Tibial nerve (tissue), 4 donors: ENCODE measurements at regions not wholly inside any gene's neighbourhood (a gene's known extent, or its start where the extent isn't known, plus 50 kb on each side); places are given as distances from the start of the nearest gene placed in this dataset.

Experiments used
- DNase-seq, 2 donors: peaks; one replicate each; pipeline ENCODE4 v3.0.0-alpha.2; 2019; ENCODE audit warnings: low spot score in 2 of 2
- H3K27ac ChIP-seq, 4 donors: fragments of 200-600 bp; sonication (generic) in 3 of 4; one replicate each; pipeline ENCODE4 v1.5.1; 2017 to 2019; ENCODE audit warnings: mild to moderate bottlenecking in 1 of 4
- H3K27me3 ChIP-seq, 2 donors: fragments of 200-600 bp; sonication (generic) in 1 of 2; one replicate each; pipeline versions ENCODE4 v1.5.1 to v1.6.0; 2017 to 2019
- H3K36me3 ChIP-seq, 3 donors: fragments of 200-600 bp; sonication (generic); one replicate each; pipeline ENCODE4 v1.5.1; 2018 to 2019
- H3K4me1 ChIP-seq, 4 donors: fragments of 200-600 bp; sonication (generic) in 3 of 4; one replicate each; pipeline ENCODE4 v1.5.1; 2017 to 2019
- H3K4me3 ChIP-seq, 4 donors: fragments of 200-600 bp; sonication (generic) in 3 of 4; one replicate each; pipeline ENCODE4 v1.5.1; 2017 to 2019; ENCODE audit warnings: mild to moderate bottlenecking in 1 of 4, moderate library complexity in 1 of 4
- H3K9me3 ChIP-seq, 4 donors: fragments of 200-600 bp; sonication (generic) in 3 of 4; one replicate each; pipeline ENCODE4 v1.5.1; 2017 to 2019
- CTCF ChIP-seq, 5 experiments: fragments of 200-600 bp in 3 of 5; fragments of 450-650 bp in 2 of 5; sonication (generic) in 3 of 5; IDR thresholded peaks; one replicate each; pipeline ENCODE4 v1.5.1; 2016 to 2019; ENCODE audit warnings: antibody characterized with exemption in 5 of 5, mild to moderate bottlenecking in 3 of 5, moderate library complexity in 2 of 5
- EP300 ChIP-seq, 2 donors: sonication (generic); formaldehyde crosslinking; IDR thresholded peaks; one replicate each; pipeline ENCODE4 v1.6.1; 2017; ENCODE audit warnings: antibody characterized with exemption in 2 of 2, mild to moderate bottlenecking in 1 of 2
- POLR2A ChIP-seq, 2 donors: fragments of 450-650 bp; IDR thresholded peaks; one replicate each; pipeline ENCODE4 v1.6.1; 2017; ENCODE audit warnings: antibody characterized with exemption in 2 of 2, mild to moderate bottlenecking in 2 of 2, moderate library complexity in 2 of 2
- WGBS, 2 donors: methylation state at CpG; one replicate each; pipeline ENCODE4 v1.1.5; 2018; 5-methylcytosine and 5-hydroxymethylcytosine counted together

- Histone ChIP-seq H3K27me3 (no peaks in the 10 kb centered on the region), H3K4me1 (peaks cover 0 to 23% (median 2%) of the 10 kb centered on the region in 4 donors), H3K36me3 (no peaks in the 10 kb centered on the region), H3K27ac (peak overlapping the region in 2 of 4 donors; percentile 3 to 25), H3K4me3 (no peak overlapping the region), H3K9me3 (no peaks in the 10 kb centered on the region)
- TF ChIP-seq POLR2A (IDR thresholded peaks at IDR 0.05) (no peak), EP300 (IDR thresholded peaks at IDR 0.05) (peak in 1 of 2 donors; percentile 49)
- WGBS, 2 donors: 42 to 49% methylated on average over 9 of the region's 9 CpGs
- peak in 1 of 2 donors; percentile 39 for DNase-seq
Measured at GRCh38 chr2:18473241-18474181, 86.9 kb downstream of the RDH14 start.

GRCh38 chr2:18467749-18468360, 92.6 kb downstream of the RDH14 start:
- Histone ChIP-seq H3K27ac (peak overlapping the region in 1 of 4 donors; percentile 38), H3K27me3 (no peaks in the 10 kb centered on the region), H3K4me1 (peaks cover 0 to 8% (median 0%) of the 10 kb centered on the region in 4 donors), H3K4me3 (no peak overlapping the region), H3K36me3 (no peaks in the 10 kb centered on the region), H3K9me3 (no peaks in the 10 kb centered on the region)
- TF ChIP-seq CTCF (IDR thresholded peaks at IDR 0.05): no peak
- TF ChIP-seq EP300 (IDR thresholded peaks at IDR 0.05): no peak
- no peak for TF ChIP-seq POLR2A (IDR thresholded peaks at IDR 0.05)
- WGBS, 2 donors: 66 to 75% methylated on average over 5 of the region's 5 CpGs
- DNase-seq: no peak

GRCh38 chr2:18465979-18466378, 94.5 kb downstream of the RDH14 start:
- Histone ChIP-seq H3K4me1 (peaks cover 0 to 6% (median 0%) of the 10 kb centered on the region in 4 donors), H3K9me3 (no peaks in the 10 kb centered on the region), H3K27ac (no peak overlapping the region), H3K27me3 (no peaks in the 10 kb centered on the region), H3K36me3 (no peaks in the 10 kb centered on the region), H3K4me3 (no peak overlapping the region)
- no peak for TF ChIP-seq CTCF (IDR thresholded peaks at IDR 0.05)
- no peak for TF ChIP-seq POLR2A (IDR thresholded peaks at IDR 0.05)
- TF ChIP-seq EP300 (IDR thresholded peaks at IDR 0.05): no peak
- WGBS, 2 donors: 81 to 87% methylated on average over 3 of the region's 3 CpGs
- DNase-seq: no peak

GRCh38 chr2:18464913-18465312, 95.5 kb downstream of the RDH14 start:
- WGBS, 2 donors: 16 to 33% methylated on average over 2 of the region's 2 CpGs
- H3K4me1 ChIP-seq: peaks cover 0 to 6% (median 0%) of the 10 kb centered on the region in 4 donors
- DNase-seq: no peak

GRCh38 chr2:18456026-18456425, 104.4 kb downstream of the RDH14 start:
- Histone ChIP-seq H3K4me3 (no peak overlapping the region), H3K4me1 (peaks cover 0 to 14% (median 2%) of the 10 kb centered on the region in 4 donors), H3K9me3 (no peaks in the 10 kb centered on the region), H3K27me3 (no peaks in the 10 kb centered on the region), H3K27ac (peak overlapping the region in 2 of 4 donors; percentile 58 to 68), H3K36me3 (no peaks in the 10 kb centered on the region)
- DNase-seq: no peak
- TF ChIP-seq EP300 (IDR thresholded peaks at IDR 0.05) (no peak), CTCF (IDR thresholded peaks at IDR 0.05) (no peak), POLR2A (IDR thresholded peaks at IDR 0.05) (no peak)
- WGBS, 2 donors: 12 to 15% methylated on average over 2 of the region's 2 CpGs

More at GRCh38 chr2:18464913-18465312, 95.5 kb downstream of the RDH14 start:
- Histone ChIP-seq H3K36me3 (no peaks in the 10 kb centered on the region), H3K27me3 (no peaks in the 10 kb centered on the region), H3K9me3 (no peaks in the 10 kb centered on the region), H3K27ac (no peak overlapping the region), H3K4me3 (no peak overlapping the region)
- TF ChIP-seq CTCF (IDR thresholded peaks at IDR 0.05) (no peak), EP300 (IDR thresholded peaks at IDR 0.05) (no peak), POLR2A (IDR thresholded peaks at IDR 0.05) (no peak)
